Naive thymus-derived CD4-positive, alpha-beta T cell (primary cell): ENCODE measurements at regions not wholly inside any gene's neighbourhood (a gene's known extent, or its start where the extent isn't known, plus 50 kb on each side); places are given as distances from the start of the nearest gene placed in this dataset.
A peak's percentile ranks its signal among the peaks of the same experiment; 100 is the strongest.
"Not testable (repeated sequence)": the region's sequence is repeated elsewhere in the genome, so short reads cannot be mapped to it uniquely, and the experiment has no call there.

Experiments used
- ATAC-seq: fragments of 150-1000 bp; cut with Tn5 transposase; 2 replicates; pipeline ENCODE4 v1.10.0; 2021; ENCODE audit warnings: mild to moderate bottlenecking, moderate library complexity
- CTCF ChIA-PET: fragments of 350-600 bp; sonication (Branson Sonifier 250); formaldehyde crosslinking; loops from one replicate; lab custom pipeline; 2021; ENCODE audit warnings: antibody characterized with exemption; lab: Charles Lee
- POLR2A ChIA-PET: fragments of 350-600 bp; sonication (Branson Sonifier 250); formaldehyde crosslinking; loops from one replicate; lab custom pipeline; 2021; ENCODE audit warnings: antibody characterized with exemption, inconsistent platforms; lab: Charles Lee
- DNase-seq, 9 donors: peaks; one replicate each; pipeline versions ENCODE4 v3.0.0 to v3.0.0-alpha.2; 2020 to 2022; ENCODE audit warnings: mixed read lengths in 1 of 9
- H3K27ac ChIP-seq: one replicate; pipeline ENCODE4 v1.7.0; 2013; ENCODE audit warnings: mild to moderate bottlenecking, low read depth, low read length, moderate library complexity
- H3K27me3 ChIP-seq, 2 donors: one replicate each; pipeline ENCODE4 v1.7.0; 2013; ENCODE audit warnings: low read length in 2 of 2, mild to moderate bottlenecking in 2 of 2, moderate library complexity in 2 of 2; ENCODE audit not compliant: control insufficient read depth in 2 of 2, insufficient read depth in 2 of 2
- H3K36me3 ChIP-seq, 3 experiments: 1 replicate in 2 of 3; 2 replicates in 1 of 3; pipeline ENCODE4 v1.7.0; 2013; ENCODE audit warnings: low read length in 3 of 3, mild to moderate bottlenecking in 3 of 3, moderate library complexity in 1 of 3; ENCODE audit not compliant: insufficient read depth in 3 of 3, control insufficient read depth in 2 of 3
- H3K4me1 ChIP-seq, 2 donors: one replicate each; pipeline ENCODE4 v1.7.0; 2013; ENCODE audit warnings: low read length in 2 of 2, mild to moderate bottlenecking in 2 of 2, moderate library complexity in 1 of 2; ENCODE audit not compliant: control insufficient read depth in 2 of 2, insufficient read depth in 2 of 2
- H3K4me3 ChIP-seq: 2 replicates; pipeline ENCODE4 v1.7.0; 2013; ENCODE audit warnings: mild to moderate bottlenecking, low read length
- H3K9me3 ChIP-seq, 3 experiments: 1 replicate in 2 of 3; 2 replicates in 1 of 3; pipeline ENCODE4 v1.7.0; 2013; ENCODE audit warnings: low read length in 3 of 3; ENCODE audit not compliant: control insufficient read depth in 2 of 3
- H3K27ac Mint-ChIP-seq, 9 donors: one replicate each; pipeline ENCODE4 v1.8.0; 2020 to 2022; ENCODE audit warnings: mixed read lengths in 9 of 9, mild to moderate bottlenecking in 8 of 9, moderate library complexity in 5 of 9, inconsistent platforms in 2 of 9
- H3K27me3 Mint-ChIP-seq, 5 donors: one replicate each; pipeline ENCODE4 v1.8.0; 2021 to 2022; ENCODE audit warnings: mixed read lengths in 5 of 5, mild to moderate bottlenecking in 1 of 5
- H3K36me3 Mint-ChIP-seq, 5 donors: one replicate each; pipeline ENCODE4 v1.8.0; 2020 to 2022; ENCODE audit warnings: mixed read lengths in 5 of 5, mild to moderate bottlenecking in 3 of 5, inconsistent platforms in 1 of 5
- H3K4me1 Mint-ChIP-seq, 7 donors: one replicate each; pipeline ENCODE4 v1.8.0; 2020 to 2022; ENCODE audit warnings: mixed read lengths in 7 of 7, mild to moderate bottlenecking in 3 of 7, inconsistent platforms in 1 of 7
- H3K4me3 Mint-ChIP-seq, 10 donors: one replicate each; pipeline ENCODE4 v1.8.0; 2020 to 2022; ENCODE audit warnings: mild to moderate bottlenecking in 10 of 10, mixed read lengths in 10 of 10, moderate library complexity in 6 of 10, inconsistent platforms in 2 of 10
- H3K9me3 Mint-ChIP-seq, 11 donors: one replicate each; pipeline ENCODE4 v1.8.0; 2020 to 2022; ENCODE audit warnings: mixed read lengths in 11 of 11, mild to moderate bottlenecking in 4 of 11, inconsistent platforms in 1 of 11, moderate library complexity in 1 of 11
- intact Hi-C, 2 donors: fragments of 100-400 bp; cut with micrococcal nuclease; formaldehyde crosslinking; loops; one replicate each; pipeline ENCODE4 v1.15.1; 2023

GRCh38 chr3:4071481-4072184 is 231.5 kb upstream of the SETMAR start:
- POLR2A ChIA-PET = interaction anchor here (0.6 kb wide), 1 partner anchor 74 kb away, joined by 3 read pairs; no protein-coding TSS in a partner anchor
- Histone ChIP-seq H3K27ac (no peak overlapping the region), H3K36me3 (no peaks in the 10 kb centered on the region), H3K9me3 (no peaks in the 10 kb centered on the region), H3K4me3 (no peak overlapping the region), H3K4me1 (no peaks in the 10 kb centered on the region), H3K27me3 (no peaks in the 10 kb centered on the region)
- intact Hi-C loops = no loop called here
- H3K9me3 Mint-ChIP-seq = peaks cover 0 to 47% (median 12%) of the 10 kb centered on the region in 11 donors
- H3K4me1 Mint-ChIP-seq = peaks cover 0 to 18% (median 3%) of the 10 kb centered on the region in 7 donors
- H3K27ac Mint-ChIP-seq = peak overlapping the region in 5 of 9 donors; percentile 7 to 77 (median 38)
- DNase-seq = peak in 6 of 9 donors; percentile 5 to 42 (median 22)
- H3K27me3 Mint-ChIP-seq = peaks cover 0 to 5% (median 0%) of the 10 kb centered on the region in 5 donors
- no peak for ATAC-seq
- H3K36me3 Mint-ChIP-seq = peaks cover 0 to 55% (median 22%) of the 10 kb centered on the region in 5 donors
- H3K4me3 Mint-ChIP-seq = peak overlapping the region in 4 of 10 donors; percentile 6 to 26 (median 24)
- CTCF ChIA-PET = interaction anchor here (0.6 kb wide), 1 partner anchor 12 kb away, joined by 3 read pairs; no protein-coding TSS in a partner anchor

GRCh38 chr3:4077278-4077677 is 225.9 kb upstream of the SETMAR start:
- H3K27ac Mint-ChIP-seq, H3K4me3 ChIP-seq, H3K9me3 ChIP-seq, H3K4me1 ChIP-seq, POLR2A ChIA-PET, DNase-seq, H3K4me3 Mint-ChIP-seq, H3K27ac ChIP-seq, CTCF ChIA-PET, intact Hi-C loops, H3K36me3 ChIP-seq, H3K27me3 ChIP-seq, H3K4me1 Mint-ChIP-seq, ATAC-seq, H3K27me3 Mint-ChIP-seq: not testable (repeated sequence)
- Mint-ChIP-seq H3K9me3 (peaks cover 0 to 50% (median 16%) of the 10 kb centered on the region in 11 donors), H3K36me3 (peaks cover 0 to 25% (median 9%) of the 10 kb centered on the region in 5 donors)

- H3K9me3 ChIP-seq = no peaks in the 10 kb centered on the region
- H3K4me1 ChIP-seq = no peaks in the 10 kb centered on the region
- H3K27ac ChIP-seq = no peak overlapping the region
- no peak overlapping the region for H3K4me3 Mint-ChIP-seq
- ChIA-PET CTCF (interaction anchor here (0.7 kb wide), 1 partner anchor 1600 kb away, joined by 3 read pairs; no protein-coding TSS in a partner anchor), POLR2A (no interaction called here)
- H3K4me3 ChIP-seq = no peak overlapping the region
- H3K27ac Mint-ChIP-seq = no peak overlapping the region
- ATAC-seq = no peak
- peaks cover 0 to under 1% (median 0%) of the 10 kb centered on the region in 7 donors for H3K4me1 Mint-ChIP-seq
- H3K36me3 ChIP-seq = no peaks in the 10 kb centered on the region
- H3K36me3 Mint-ChIP-seq = peaks cover 0 to 18% (median 4%) of the 10 kb centered on the region in 5 donors
- H3K9me3 Mint-ChIP-seq = peaks cover 0 to 44% (median 9%) of the 10 kb centered on the region in 11 donors
- no peaks in the 10 kb centered on the region for H3K27me3 ChIP-seq
- H3K27me3 Mint-ChIP-seq = no peaks in the 10 kb centered on the region
- no peak for DNase-seq
- intact Hi-C loops = no loop called here
Measured at GRCh38 chr3:4077950-4078349, 225.2 kb upstream of the SETMAR start.

GRCh38 chr3:4078903-4079302 is 224.3 kb upstream of the SETMAR start:
- peaks cover 0 to 34% (median 8%) of the 10 kb centered on the region in 11 donors for H3K9me3 Mint-ChIP-seq
- ATAC-seq = no peak
- H3K9me3 ChIP-seq = no peaks in the 10 kb centered on the region
- ChIA-PET CTCF (no interaction called here), POLR2A (no interaction called here)
- H3K36me3 Mint-ChIP-seq = peaks cover 0 to 16% (median 4%) of the 10 kb centered on the region in 5 donors
- H3K27ac Mint-ChIP-seq = no peak overlapping the region
- H3K4me1 ChIP-seq = no peaks in the 10 kb centered on the region
- no peaks in the 10 kb centered on the region for H3K36me3 ChIP-seq
- no peak overlapping the region for H3K4me3 ChIP-seq
- H3K27ac ChIP-seq = no peak overlapping the region
- H3K27me3 ChIP-seq = no peaks in the 10 kb centered on the region
- H3K27me3 Mint-ChIP-seq = no peaks in the 10 kb centered on the region
- no peak overlapping the region for H3K4me3 Mint-ChIP-seq
- intact Hi-C loops = no loop called here
- DNase-seq = no peak
- no peaks in the 10 kb centered on the region for H3K4me1 Mint-ChIP-seq

- Histone ChIP-seq H3K36me3 (no peaks in the 10 kb centered on the region), H3K4me1 (no peaks in the 10 kb centered on the region), H3K4me3 (no peak overlapping the region), H3K27ac (no peak overlapping the region), H3K27me3 (no peaks in the 10 kb centered on the region), H3K9me3 (no peaks in the 10 kb centered on the region)
- Mint-ChIP-seq H3K36me3 (peaks cover 0 to 10% (median 4%) of the 10 kb centered on the region in 5 donors), H3K27me3 (no peaks in the 10 kb centered on the region), H3K9me3 (peaks cover 0 to 29% (median 8%) of the 10 kb centered on the region in 11 donors), H3K4me3 (no peak overlapping the region), H3K4me1 (no peaks in the 10 kb centered on the region), H3K27ac (no peak overlapping the region)
- intact Hi-C loops = no loop called here
- ChIA-PET CTCF (no interaction called here), POLR2A (no interaction called here)
- no peak for DNase-seq
- no peak for ATAC-seq
Measured at GRCh38 chr3:4079339-4080195, 223.6 kb upstream of the SETMAR start.

- Mint-ChIP-seq H3K36me3 (no peaks in the 10 kb centered on the region), H3K27ac (no peak overlapping the region), H3K4me1 (no peaks in the 10 kb centered on the region), H3K9me3 (peaks cover 0 to 1% (median 0%) of the 10 kb centered on the region in 11 donors), H3K4me3 (no peak overlapping the region), H3K27me3 (no peaks in the 10 kb centered on the region)
- CTCF ChIA-PET = interaction anchor here (0.6 kb wide), 1 partner anchor 12 kb away, joined by 3 read pairs; no protein-coding TSS in a partner anchor
- intact Hi-C loops = no loop called here
- DNase-seq = no peak
- Histone ChIP-seq H3K9me3 (no peaks in the 10 kb centered on the region), H3K27ac (no peak overlapping the region), H3K36me3 (no peaks in the 10 kb centered on the region), H3K4me1 (no peaks in the 10 kb centered on the region), H3K27me3 (no peaks in the 10 kb centered on the region), H3K4me3 (no peak overlapping the region)
- POLR2A ChIA-PET = interaction anchor here (0.6 kb wide), 1 partner anchor 1476 kb away, joined by 4 read pairs; no protein-coding TSS in a partner anchor
- ATAC-seq = no peak
Measured at GRCh38 chr3:4083225-4084015, 219.7 kb upstream of the SETMAR start.
